A549 (cell line): ENCODE measurements at regions not wholly inside any gene's neighbourhood (a gene's known extent, or its start where the extent isn't known, plus 50 kb on each side); places are given as distances from the start of the nearest gene placed in this dataset.

Source experiments
- ATAC-seq, 2 experiments: fragments of 200-7000 bp in 1 of 2; fragments of >200 bp in 1 of 2; cut with Nextera tagmentation in 1 of 2; cut with Tn5 transposase in 1 of 2; 3 replicates each; pipeline versions ENCODE4 v1.8.0 to v1.9.1; 2018 to 2020; ENCODE audit warnings: mild to moderate bottlenecking in 1 of 2, moderate library complexity in 1 of 2
- CTCF ChIA-PET: fragments of 300-600 bp; sonication (Branson Sonifier 250); formaldehyde crosslinking; extraction: SDS; loops from one replicate; lab custom pipeline; 2021; ENCODE audit warnings: antibody characterized with exemption, inconsistent platforms; lab: Yijun Ruan, JAX
- POLR2A ChIA-PET: fragments of 350-600 bp; formaldehyde crosslinking; extraction: SDS; loops from one replicate; lab custom pipeline; 2021; ENCODE audit warnings: antibody characterized with exemption, inconsistent platforms; lab: Yijun Ruan, JAX
- DNase-seq, 2 experiments: peaks; one replicate each; pipeline versions ENCODE4 v3.0.0 to v3.0.0-alpha.2; 2011 to 2016; ENCODE audit warnings: low read depth in 1 of 2, low spot score in 1 of 2
- FAIRE-seq: peaks from 2 replicates; lab custom pipeline; 2011; peaks lifted over from hg19 to GRCh38; lab: Jason Lieb, UNC
- H3K27ac ChIP-seq, 2 experiments: fragments of >200 bp; sonication (Bioruptor Twin); formaldehyde crosslinking; 3 replicates each; pipeline ENCODE4 v1.5.1; 2016 to 2017
- H3K4me1 ChIP-seq: fragments of >200 bp; sonication (Bioruptor Twin); formaldehyde crosslinking; 3 replicates; pipeline ENCODE4 v1.6.1; 2016
- H3K4me2 ChIP-seq: fragments of >200 bp; sonication (Bioruptor Twin); formaldehyde crosslinking; 3 replicates; pipeline ENCODE4 v1.6.1; 2016
- H3K4me3 ChIP-seq: fragments of >200 bp; sonication (Bioruptor Twin); formaldehyde crosslinking; 3 replicates; pipeline ENCODE4 v1.5.1; 2016
- H3K9me3 ChIP-seq: fragments of >200 bp; sonication (Bioruptor Twin); formaldehyde crosslinking; 3 replicates; pipeline ENCODE4 v1.6.1; 2016
- CBX2 ChIP-seq: fragments of 200-600 bp; sonication (generic); IDR thresholded peaks from 2 replicates; pipeline ENCODE4 v1.6.1; 2016; ENCODE audit warnings: low read depth, mild to moderate bottlenecking, borderline replicate concordance
- CBX8 ChIP-seq: fragments of 200-600 bp; sonication (generic); IDR thresholded peaks from 2 replicates; pipeline ENCODE4 v1.6.1; 2016
- CEBPB ChIP-seq, 2 experiments: fragments of >200 bp in 1 of 2; sonication (Bioruptor Twin) in 1 of 2; formaldehyde crosslinking in 1 of 2; IDR thresholded peaks; 2 replicates each; pipeline ENCODE4 v1.6.1; 2012 to 2016
- CHD4 ChIP-seq: fragments of 200-600 bp; sonication (generic); IDR thresholded peaks from 2 replicates; pipeline ENCODE4 v1.6.1; 2016; ENCODE audit warnings: antibody characterized with exemption, mild to moderate bottlenecking, borderline replicate concordance
- ELK1 ChIP-seq: fragments of 150-350 bp; IDR thresholded peaks from 2 replicates; pipeline ENCODE4 v1.6.1; 2014; ENCODE audit warnings: low read depth, mild to moderate bottlenecking, low read length
- ESRRA ChIP-seq: fragments of 150-350 bp; IDR thresholded peaks from 2 replicates; pipeline ENCODE4 v1.6.1; 2014; ENCODE audit warnings: mild to moderate bottlenecking, low read length, borderline replicate concordance
- FOXS1 ChIP-seq: fragments of 250-450 bp; sonication (Bioruptor Pico); IDR thresholded peaks from 2 replicates; pipeline ENCODE4 v1.5.0; 2020; ENCODE audit warnings: mild to moderate bottlenecking, moderate library complexity
- HDAC2 ChIP-seq: fragments of 200-600 bp; sonication (generic); IDR thresholded peaks from 2 replicates; pipeline ENCODE4 v1.6.1; 2016
- HOXA7 ChIP-seq: fragments of 250-450 bp; sonication (Bioruptor Pico); IDR thresholded peaks from 2 replicates; pipeline ENCODE4 v1.5.0; 2020; ENCODE audit warnings: mild to moderate bottlenecking, moderate library complexity
- HOXB13 ChIP-seq: fragments of 250-450 bp; sonication (Bioruptor Pico); IDR thresholded peaks from 2 replicates; pipeline ENCODE4 v1.5.0; 2020; ENCODE audit warnings: low read depth, mild to moderate bottlenecking, moderate library complexity
- MAFK ChIP-seq: fragments of 450-650 bp; IDR thresholded peaks from 2 replicates; pipeline ENCODE4 v1.6.1; 2014; ENCODE audit not compliant: partially characterized antibody
- MAZ ChIP-seq: fragments of 150-350 bp; IDR thresholded peaks from 2 replicates; pipeline ENCODE4 v1.6.1; 2014; ENCODE audit warnings: antibody characterized with exemption, low read depth, low read length, borderline replicate concordance
- NPAS2 ChIP-seq: fragments of 250-450 bp; sonication (Bioruptor Pico); IDR thresholded peaks from 2 replicates; pipeline ENCODE4 v1.8.0; 2022; ENCODE audit warnings: mild to moderate bottlenecking, moderate library complexity, borderline replicate concordance
- NR3C1 ChIP-seq: fragments of >200 bp; sonication (Bioruptor Twin); formaldehyde crosslinking; IDR thresholded peaks from 3 replicates; pipeline ENCODE4 v1.6.1; 2017
- PHF8 ChIP-seq: fragments of 200-600 bp; sonication (generic); IDR thresholded peaks from 2 replicates; pipeline ENCODE4 v1.6.1; 2016; ENCODE audit warnings: low read depth, mild to moderate bottlenecking, antibody characterized with exemption, moderate library complexity, borderline replicate concordance
- POLR2A ChIP-seq: IDR thresholded peaks from 2 replicates; pipeline ENCODE4 v1.6.1; 2012; ENCODE audit warnings: mild to moderate bottlenecking, low read length
- RARB ChIP-seq: fragments of 250-450 bp; sonication (Bioruptor Pico); IDR thresholded peaks from 2 replicates; pipeline ENCODE4 v1.8.0; 2021; ENCODE audit warnings: mild to moderate bottlenecking, moderate library complexity
- RCOR1 ChIP-seq: fragments of 150-350 bp; IDR thresholded peaks from 2 replicates; pipeline ENCODE4 v1.6.1; 2014; ENCODE audit warnings: antibody characterized with exemption, low read length, low read depth
- RFX5 ChIP-seq: fragments of 450-650 bp; IDR thresholded peaks from 2 replicates; pipeline ENCODE4 v1.7.1; 2014; ENCODE audit warnings: antibody characterized with exemption, mild to moderate bottlenecking, moderate library complexity
- SMC3 ChIP-seq: fragments of >200 bp; sonication (Bioruptor Twin); formaldehyde crosslinking; IDR thresholded peaks from 3 replicates; pipeline ENCODE4 v1.6.1; 2018; ENCODE audit warnings: inconsistent platforms
- WGBS: methylation state at CpG from one replicate; pipeline ENCODE4 v1.1.6; 2017; ENCODE audit errors: missing lambda C conversion rate; 5-methylcytosine and 5-hydroxymethylcytosine counted together
- TF ChIP-seq, protein P1 (sequence below): fragments of 250-450 bp; sonication (Bioruptor Pico); IDR thresholded peaks from 2 replicates; pipeline ENCODE4 v1.5.0; 2020; ENCODE audit warnings: low read depth, mild to moderate bottlenecking, moderate library complexity
- TF ChIP-seq, protein P2 (sequence below): fragments of >200 bp; sonication (Bioruptor Twin); formaldehyde crosslinking; IDR thresholded peaks from 3 replicates; pipeline ENCODE4 v1.6.1; 2016
- TF ChIP-seq, protein P3 (sequence below): fragments of 200-600 bp; sonication (generic); IDR thresholded peaks from 2 replicates; pipeline ENCODE4 v1.6.1; 2016; ENCODE audit warnings: antibody characterized with exemption, mild to moderate bottlenecking, moderate library complexity

- TF ChIP-seq RARB (CRISPR knock-in tag): no peak
Observed at GRCh38 chr13:50282016-50282415, 266.8 kb downstream of the KCNRG start (continued).

- CTCF ChIA-PET: no interaction called here
- Histone ChIP-seq H3K27ac (no peak overlapping the region), H3K4me3 (no peak overlapping the region), H3K4me1 (no peaks in the 10 kb centered on the region), H3K4me2 (no peak overlapping the region), H3K9me3 (no peaks in the 10 kb centered on the region)
- 55% methylated on average over 2 of the region's 2 CpGs for WGBS
- DNase-seq (no peak), ATAC-seq (no peak), FAIRE-seq (no peak)
- POLR2A ChIA-PET: no interaction called here
- TF ChIP-seq PHF8: no peak
- TF ChIP-seq MAFK: no peak
- TF ChIP-seq HOXB13 (CRISPR knock-in tag): no peak
- TF ChIP-seq CBX8: no peak
- no peak for TF ChIP-seq FOXS1 (CRISPR knock-in tag)
Observed at GRCh38 chr13:50283017-50283416, 267.8 kb downstream of the KCNRG start.

GRCh38 chr13:50284540-50284939, 269.3 kb downstream of the KCNRG start:
- CTCF ChIA-PET: no interaction called here
- POLR2A ChIA-PET: no interaction called here
- no peak for ATAC-seq
- H3K4me3 ChIP-seq: no peak overlapping the region
- 87% methylated on average over 2 of the region's 2 CpGs for WGBS
- no peaks in the 10 kb centered on the region for H3K4me1 ChIP-seq
- TF ChIP-seq MAZ (no peak), ELK1 (no peak), HOXB13 (CRISPR knock-in tag) (no peak), CBX8 (no peak), SMC3 (no peak), ESRRA (no peak), POLR2A (no peak), NR3C1 (no peak), CHD4 (no peak), RFX5 (no peak), NPAS2 (CRISPR knock-in tag) (no peak), HDAC2 (no peak), RCOR1 (no peak), CBX2 (no peak), CEBPB (IDR thresholded peaks at IDR 0.05) (no peak), HOXA7 (CRISPR knock-in tag) (no peak)
- TF ChIP-seq, protein P1, sequence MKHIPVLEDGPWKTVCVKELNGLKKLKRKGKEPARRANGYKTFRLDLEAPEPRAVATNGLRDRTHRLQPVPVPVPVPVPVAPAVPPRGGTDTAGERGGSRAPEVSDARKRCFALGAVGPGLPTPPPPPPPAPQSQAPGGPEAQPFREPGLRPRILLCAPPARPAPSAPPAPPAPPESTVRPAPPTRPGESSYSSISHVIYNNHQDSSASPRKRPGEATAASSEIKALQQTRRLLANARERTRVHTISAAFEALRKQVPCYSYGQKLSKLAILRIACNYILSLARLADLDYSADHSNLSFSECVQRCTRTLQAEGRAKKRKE: no peak
- TF ChIP-seq, protein P2, sequence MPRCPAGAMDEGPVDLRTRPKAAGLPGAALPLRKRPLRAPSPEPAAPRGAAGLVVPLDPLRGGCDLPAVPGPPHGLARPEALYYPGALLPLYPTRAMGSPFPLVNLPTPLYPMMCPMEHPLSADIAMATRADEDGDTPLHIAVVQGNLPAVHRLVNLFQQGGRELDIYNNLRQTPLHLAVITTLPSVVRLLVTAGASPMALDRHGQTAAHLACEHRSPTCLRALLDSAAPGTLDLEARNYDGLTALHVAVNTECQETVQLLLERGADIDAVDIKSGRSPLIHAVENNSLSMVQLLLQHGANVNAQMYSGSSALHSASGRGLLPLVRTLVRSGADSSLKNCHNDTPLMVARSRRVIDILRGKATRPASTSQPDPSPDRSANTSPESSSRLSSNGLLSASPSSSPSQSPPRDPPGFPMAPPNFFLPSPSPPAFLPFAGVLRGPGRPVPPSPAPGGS: no peak
- TF ChIP-seq, protein P3, sequence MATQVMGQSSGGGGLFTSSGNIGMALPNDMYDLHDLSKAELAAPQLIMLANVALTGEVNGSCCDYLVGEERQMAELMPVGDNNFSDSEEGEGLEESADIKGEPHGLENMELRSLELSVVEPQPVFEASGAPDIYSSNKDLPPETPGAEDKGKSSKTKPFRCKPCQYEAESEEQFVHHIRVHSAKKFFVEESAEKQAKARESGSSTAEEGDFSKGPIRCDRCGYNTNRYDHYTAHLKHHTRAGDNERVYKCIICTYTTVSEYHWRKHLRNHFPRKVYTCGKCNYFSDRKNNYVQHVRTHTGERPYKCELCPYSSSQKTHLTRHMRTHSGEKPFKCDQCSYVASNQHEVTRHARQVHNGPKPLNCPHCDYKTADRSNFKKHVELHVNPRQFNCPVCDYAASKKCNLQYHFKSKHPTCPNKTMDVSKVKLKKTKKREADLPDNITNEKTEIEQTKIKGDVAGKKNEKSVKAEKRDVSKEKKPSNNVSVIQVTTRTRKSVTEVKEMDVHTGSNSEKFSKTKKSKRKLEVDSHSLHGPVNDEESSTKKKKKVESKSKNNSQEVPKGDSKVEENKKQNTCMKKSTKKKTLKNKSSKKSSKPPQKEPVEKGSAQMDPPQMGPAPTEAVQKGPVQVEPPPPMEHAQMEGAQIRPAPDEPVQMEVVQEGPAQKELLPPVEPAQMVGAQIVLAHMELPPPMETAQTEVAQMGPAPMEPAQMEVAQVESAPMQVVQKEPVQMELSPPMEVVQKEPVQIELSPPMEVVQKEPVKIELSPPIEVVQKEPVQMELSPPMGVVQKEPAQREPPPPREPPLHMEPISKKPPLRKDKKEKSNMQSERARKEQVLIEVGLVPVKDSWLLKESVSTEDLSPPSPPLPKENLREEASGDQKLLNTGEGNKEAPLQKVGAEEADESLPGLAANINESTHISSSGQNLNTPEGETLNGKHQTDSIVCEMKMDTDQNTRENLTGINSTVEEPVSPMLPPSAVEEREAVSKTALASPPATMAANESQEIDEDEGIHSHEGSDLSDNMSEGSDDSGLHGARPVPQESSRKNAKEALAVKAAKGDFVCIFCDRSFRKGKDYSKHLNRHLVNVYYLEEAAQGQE: no peak
- DNase-seq: no peak
- no peak overlapping the region for H3K27ac ChIP-seq
- no peak for FAIRE-seq
- no peaks in the 10 kb centered on the region for H3K9me3 ChIP-seq
- H3K4me2 ChIP-seq: no peak overlapping the region
